ENCODE measurements at regions not wholly inside any gene's neighbourhood (a gene's known extent, or its start where the extent isn't known, plus 50 kb on each side); places are given as distances from the start of the nearest gene placed in this dataset.
"Not testable (repeated sequence)": the region's sequence is repeated elsewhere in the genome, so short reads cannot be mapped to it uniquely, and the experiment has no call there.

- no peak for TF ChIP-seq CTCF (IDR thresholded peaks at IDR 0.05; ENCODE audit: low read depth, low read length)
- no peak overlapping the region for H3K27ac ChIP-seq
- DNase-seq = no peak
- no peaks in the 10 kb centered on the region for H3K27me3 ChIP-seq (ENCODE audit: insufficient read depth, low read depth, severe bottlenecking)
- no peaks in the 10 kb centered on the region; the same call in 1 of the 2 replicates for H3K36me3 ChIP-seq
- no peak overlapping the region for H3K4me3 ChIP-seq (ENCODE audit: low read depth, low read length)
- H3K9me3 ChIP-seq (ENCODE audit: severe bottlenecking) = no peaks in the 10 kb centered on the region
These were observed 59.2 kb upstream of the FAM241A start for GRCh38 chr4:112086036-112086434.

- not testable (repeated sequence) for H3K36me3 ChIP-seq; H3K9me3 ChIP-seq (ENCODE audit: severe bottlenecking); DNase-seq; H3K27ac ChIP-seq; H3K4me3 ChIP-seq (ENCODE audit: low read depth, low read length); H3K27me3 ChIP-seq (ENCODE audit: insufficient read depth, low read depth, severe bottlenecking)
These were observed 58.6 kb upstream of the FAM241A start for GRCh38 chr4:112086661-112087060.

DNA sequence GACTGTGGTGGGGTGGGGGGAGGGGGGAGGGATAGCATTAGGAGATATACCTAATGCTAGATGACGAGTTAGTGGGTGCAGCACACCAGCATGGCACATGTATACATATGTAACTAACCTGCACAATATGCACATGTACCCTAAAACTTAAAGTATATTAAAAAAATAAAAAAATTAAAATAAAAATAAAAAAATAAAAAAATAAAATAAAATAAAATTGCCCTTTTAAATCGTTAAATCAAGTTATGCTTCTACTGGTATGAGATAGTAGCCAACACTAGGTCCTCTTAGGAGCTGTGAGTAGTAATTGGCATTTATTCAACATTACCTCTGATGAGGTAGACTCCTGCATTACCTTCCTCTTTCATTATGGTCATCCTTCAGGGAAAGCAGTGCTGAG, 52.9 kb upstream of the FAM241A start:
- H3K4me3 ChIP-seq (ENCODE audit: low read depth, low read length); H3K27ac ChIP-seq; DNase-seq: not testable (repeated sequence)

DNA sequence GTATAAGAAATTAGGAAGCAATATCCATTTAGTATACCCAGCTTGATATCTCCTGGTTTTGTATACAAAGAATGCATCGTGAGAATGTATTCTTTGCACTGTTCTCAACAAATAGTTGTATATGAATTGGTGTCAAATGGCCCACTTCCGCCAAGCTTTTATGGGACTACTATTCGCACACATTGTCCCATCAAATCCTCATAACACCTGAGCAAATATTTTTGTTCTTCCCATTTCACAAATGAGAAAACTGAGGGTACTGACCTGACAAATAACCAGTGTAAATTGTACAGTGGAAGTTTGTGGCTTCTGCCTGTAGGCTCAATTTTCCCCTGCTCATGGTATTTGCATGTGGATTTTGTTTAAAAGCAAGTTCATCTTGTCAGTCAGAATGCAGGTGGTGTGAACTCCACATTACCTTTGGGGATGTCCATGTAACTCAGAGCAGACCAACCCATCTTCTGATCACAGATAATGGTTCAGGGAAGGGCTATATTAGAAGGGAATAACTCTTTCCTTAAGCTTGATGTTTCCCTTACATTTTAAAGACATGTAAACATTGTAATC, 51.5 kb upstream of the FAM241A start:
- no peak for TF ChIP-seq CTCF (IDR thresholded peaks at IDR 0.05; ENCODE audit: low read depth, low read length)
- no peak for DNase-seq

More for the DNA sequence above, 52.9 kb upstream of the FAM241A start:
- H3K9me3 ChIP-seq (ENCODE audit: severe bottlenecking); H3K27me3 ChIP-seq (ENCODE audit: insufficient read depth, low read depth, severe bottlenecking); H3K36me3 ChIP-seq: not testable (repeated sequence)

GRCh38 chr4:112094330-112094729, 50.9 kb upstream of the FAM241A start:
- Histone ChIP-seq H3K4me3 (ENCODE audit: low read depth, low read length) (no peak overlapping the region), H3K27ac (no peak overlapping the region), H3K27me3 (ENCODE audit: insufficient read depth, low read depth, severe bottlenecking) (no peaks in the 10 kb centered on the region), H3K36me3 (peaks cover 4% of the 10 kb centered on the region; the same call in 1 of the 2 replicates), H3K9me3 (ENCODE audit: severe bottlenecking) (no peaks in the 10 kb centered on the region)
- DNase-seq = no peak
- no peak for TF ChIP-seq CTCF (IDR thresholded peaks at IDR 0.05; ENCODE audit: low read depth, low read length)

More for the DNA sequence above, 51.5 kb upstream of the FAM241A start:
- H3K4me3 ChIP-seq (ENCODE audit: low read depth, low read length) = no peak overlapping the region
- no peak overlapping the region for H3K27ac ChIP-seq
- H3K27me3 ChIP-seq (ENCODE audit: insufficient read depth, low read depth, severe bottlenecking) = no peaks in the 10 kb centered on the region
- peaks cover 4% of the 10 kb centered on the region; the same call in 1 of the 2 replicates for H3K36me3 ChIP-seq
- no peaks in the 10 kb centered on the region for H3K9me3 ChIP-seq (ENCODE audit: severe bottlenecking)

Measured in WERI-Rb-1 (cell line).